ENCODE measurements at regions not wholly inside any gene's neighbourhood (a gene's known extent, or its start where the extent isn't known, plus 50 kb on each side); places are given as distances from the start of the nearest gene placed in this dataset.

GRCh38 chr12:114885501-114885900, 201.5 kb upstream of the TBX3 start:
- H3K79me2 ChIP-seq (ENCODE audit: insufficient read depth, low read length) = no peaks in the 10 kb centered on the region
- no peaks in the 10 kb centered on the region for H3K9me3 ChIP-seq (ENCODE audit: low read length)
- H3K27ac ChIP-seq (ENCODE audit: low read depth, low read length, poor library complexity, severe bottlenecking) = no peak overlapping the region
- no peaks in the 10 kb centered on the region for H3K27me3 ChIP-seq (ENCODE audit: insufficient read depth, low read length)
- H2AFZ ChIP-seq (ENCODE audit: low read length) = no peak overlapping the region
- H3K4me3 ChIP-seq (ENCODE audit: low read depth, low read length, poor library complexity, severe bottlenecking) = no peak overlapping the region
- no peak overlapping the region for H3K4me2 ChIP-seq (ENCODE audit: low read length)
- H3K36me3 ChIP-seq (ENCODE audit: insufficient read depth, low read length) = no peaks in the 10 kb centered on the region
- TF ChIP-seq CTCF (IDR thresholded peaks at IDR 0.05; ENCODE audit: low read length) (no peak), EZH2 (IDR thresholded peaks at IDR 0.05; ENCODE audit: borderline replicate concordance, low read length) (no peak)
- H3K9ac ChIP-seq (ENCODE audit: low read length) = no peak overlapping the region
- no peaks in the 10 kb centered on the region for H3K9me2 ChIP-seq (ENCODE audit: low read depth, low read length)
- H4K20me1 ChIP-seq (ENCODE audit: insufficient read depth, low read length) = no peaks in the 10 kb centered on the region
- no peaks in the 10 kb centered on the region for H3F3A ChIP-seq (ENCODE audit: insufficient read depth, low read length)
- H3K4me1 ChIP-seq (ENCODE audit: insufficient read depth, low read length, severe bottlenecking) = no peaks in the 10 kb centered on the region

GRCh38 chr12:114884575-114884974, 200.6 kb upstream of the TBX3 start:
- no peak overlapping the region for H3K9ac ChIP-seq (ENCODE audit: low read length)
- no peaks in the 10 kb centered on the region for H4K20me1 ChIP-seq (ENCODE audit: insufficient read depth, low read length)
- no peaks in the 10 kb centered on the region for H3K79me2 ChIP-seq (ENCODE audit: insufficient read depth, low read length)
- no peak overlapping the region for H2AFZ ChIP-seq (ENCODE audit: low read length)
- H3K27me3 ChIP-seq (ENCODE audit: insufficient read depth, low read length) = no peaks in the 10 kb centered on the region
- H3K4me1 ChIP-seq (ENCODE audit: insufficient read depth, low read length, severe bottlenecking) = no peaks in the 10 kb centered on the region
- no peaks in the 10 kb centered on the region for H3K9me3 ChIP-seq (ENCODE audit: low read length)
- no peaks in the 10 kb centered on the region for H3F3A ChIP-seq (ENCODE audit: insufficient read depth, low read length)
- no peak overlapping the region for H3K4me3 ChIP-seq (ENCODE audit: low read depth, low read length, poor library complexity, severe bottlenecking)
- no peak overlapping the region for H3K4me2 ChIP-seq (ENCODE audit: low read length)
- TF ChIP-seq CTCF (IDR thresholded peaks at IDR 0.05; ENCODE audit: low read length) = no peak
- no peak for TF ChIP-seq EZH2 (IDR thresholded peaks at IDR 0.05; ENCODE audit: borderline replicate concordance, low read length)
- H3K9me2 ChIP-seq (ENCODE audit: low read depth, low read length) = no peaks in the 10 kb centered on the region
- no peak overlapping the region for H3K27ac ChIP-seq (ENCODE audit: low read depth, low read length, poor library complexity, severe bottlenecking)
- no peaks in the 10 kb centered on the region for H3K36me3 ChIP-seq (ENCODE audit: insufficient read depth, low read length)

GRCh38 chr12:114882083-114882482, 198.1 kb upstream of the TBX3 start:
- H3K4me1 ChIP-seq (ENCODE audit: insufficient read depth, low read length, severe bottlenecking) = no peaks in the 10 kb centered on the region
- no peak overlapping the region for H3K4me2 ChIP-seq (ENCODE audit: low read length)
- no peaks in the 10 kb centered on the region for H3F3A ChIP-seq (ENCODE audit: insufficient read depth, low read length)
- H4K20me1 ChIP-seq (ENCODE audit: insufficient read depth, low read length) = no peaks in the 10 kb centered on the region
- H2AFZ ChIP-seq (ENCODE audit: low read length) = no peak overlapping the region
- no peak overlapping the region for H3K9ac ChIP-seq (ENCODE audit: low read length)
- H3K9me2 ChIP-seq (ENCODE audit: low read depth, low read length) = no peaks in the 10 kb centered on the region
- H3K79me2 ChIP-seq (ENCODE audit: insufficient read depth, low read length) = no peaks in the 10 kb centered on the region
- no peak overlapping the region for H3K4me3 ChIP-seq (ENCODE audit: low read depth, low read length, poor library complexity, severe bottlenecking)
- TF ChIP-seq EZH2 (IDR thresholded peaks at IDR 0.05; ENCODE audit: borderline replicate concordance, low read length) = no peak
- TF ChIP-seq CTCF (IDR thresholded peaks at IDR 0.05; ENCODE audit: low read length) = no peak
- H3K27me3 ChIP-seq (ENCODE audit: insufficient read depth, low read length) = no peaks in the 10 kb centered on the region
- H3K9me3 ChIP-seq (ENCODE audit: low read length) = no peaks in the 10 kb centered on the region
- H3K36me3 ChIP-seq (ENCODE audit: insufficient read depth, low read length) = no peaks in the 10 kb centered on the region
- H3K27ac ChIP-seq (ENCODE audit: low read depth, low read length, poor library complexity, severe bottlenecking) = no peak overlapping the region

Data from OCI-LY1 (cell line).